Cardiac fibroblast (primary cell): ENCODE measurements at regions not wholly inside any gene's neighbourhood (a gene's known extent, or its start where the extent isn't known, plus 50 kb on each side); places are given as distances from the start of the nearest gene placed in this dataset.
A peak's percentile ranks its signal among the peaks of the same experiment; 100 is the strongest.
"Not testable (repeated sequence)": the region's sequence is repeated elsewhere in the genome, so short reads cannot be mapped to it uniquely, and the experiment has no call there.

Source experiments
- DNase-seq, 2 donors: peaks; one replicate each; pipeline versions ENCODE4 v3.0.0 to v3.0.0-alpha.2; 2010; ENCODE audit warnings: low read depth in 2 of 2
- H3K4me3 ChIP-seq, 2 donors: replicated peaks in 1 of 2; 1 replicate in 1 of 2; 2 replicates in 1 of 2; pipeline ENCODE4 v1.5.1; 2011; ENCODE audit warnings: low read depth in 2 of 2, low read length in 2 of 2, mild to moderate bottlenecking in 2 of 2, moderate library complexity in 1 of 2
- TF ChIP-seq, protein P1 (sequence below): IDR thresholded peaks from one replicate; pipeline ENCODE4 v1.5.1; 2011; ENCODE audit warnings: low read depth, mild to moderate bottlenecking, low read length, inconsistent platforms

DNA sequence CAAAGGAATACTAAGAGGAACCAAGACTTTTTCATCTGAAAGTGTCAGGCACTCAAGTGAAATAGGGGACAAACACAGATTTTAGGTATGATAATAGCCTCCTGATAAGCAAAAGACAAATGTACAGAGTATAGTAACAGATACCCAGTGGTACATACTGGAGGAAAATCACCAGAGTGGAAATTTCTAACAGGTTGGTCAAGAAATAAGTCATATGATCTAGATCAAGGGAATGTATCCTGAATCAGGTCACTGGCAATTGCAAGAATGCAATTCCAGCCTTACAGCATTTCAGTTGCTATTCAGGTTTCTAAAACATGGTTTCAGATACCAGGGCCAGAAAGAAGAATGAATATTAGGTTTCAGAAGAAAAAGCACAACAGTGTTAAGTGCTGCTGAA is 82.2 kb upstream of the SLCO6A1 start:
- DNase-seq, result no peak
- TF ChIP-seq, protein P1, sequence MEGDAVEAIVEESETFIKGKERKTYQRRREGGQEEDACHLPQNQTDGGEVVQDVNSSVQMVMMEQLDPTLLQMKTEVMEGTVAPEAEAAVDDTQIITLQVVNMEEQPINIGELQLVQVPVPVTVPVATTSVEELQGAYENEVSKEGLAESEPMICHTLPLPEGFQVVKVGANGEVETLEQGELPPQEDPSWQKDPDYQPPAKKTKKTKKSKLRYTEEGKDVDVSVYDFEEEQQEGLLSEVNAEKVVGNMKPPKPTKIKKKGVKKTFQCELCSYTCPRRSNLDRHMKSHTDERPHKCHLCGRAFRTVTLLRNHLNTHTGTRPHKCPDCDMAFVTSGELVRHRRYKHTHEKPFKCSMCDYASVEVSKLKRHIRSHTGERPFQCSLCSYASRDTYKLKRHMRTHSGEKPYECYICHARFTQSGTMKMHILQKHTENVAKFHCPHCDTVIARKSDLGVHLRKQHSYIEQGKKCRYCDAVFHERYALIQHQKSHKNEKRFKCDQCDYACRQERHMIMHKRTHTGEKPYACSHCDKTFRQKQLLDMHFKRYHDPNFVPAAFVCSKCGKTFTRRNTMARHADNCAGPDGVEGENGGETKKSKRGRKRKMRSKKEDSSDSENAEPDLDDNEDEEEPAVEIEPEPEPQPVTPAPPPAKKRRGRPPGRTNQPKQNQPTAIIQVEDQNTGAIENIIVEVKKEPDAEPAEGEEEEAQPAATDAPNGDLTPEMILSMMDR, result no peak
- no peak overlapping the region for H3K4me3 ChIP-seq

DNA sequence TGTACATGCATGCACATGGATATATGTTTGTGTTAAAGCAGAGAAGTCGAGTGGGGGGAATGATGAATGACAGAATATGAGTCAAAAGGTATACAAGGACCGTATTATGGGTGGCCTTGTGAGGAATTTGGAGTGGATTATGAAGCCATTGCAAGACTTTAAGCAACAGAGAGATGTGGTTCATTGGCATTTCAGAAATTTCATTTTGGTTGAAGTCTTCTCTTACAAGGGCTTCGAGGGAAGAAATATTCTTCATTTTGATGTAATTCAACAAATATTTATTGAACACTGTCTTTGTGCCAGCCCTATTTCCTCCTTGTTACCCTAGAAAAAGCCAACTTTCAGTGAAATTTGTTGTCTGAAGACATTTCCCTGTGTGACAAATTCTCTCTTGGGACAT is 83.9 kb upstream of the SLCO6A1 start:
- DNase-seq, result no peak
- TF ChIP-seq, protein P1, result no peak
- H3K4me3 ChIP-seq, result no peak overlapping the region

DNA sequence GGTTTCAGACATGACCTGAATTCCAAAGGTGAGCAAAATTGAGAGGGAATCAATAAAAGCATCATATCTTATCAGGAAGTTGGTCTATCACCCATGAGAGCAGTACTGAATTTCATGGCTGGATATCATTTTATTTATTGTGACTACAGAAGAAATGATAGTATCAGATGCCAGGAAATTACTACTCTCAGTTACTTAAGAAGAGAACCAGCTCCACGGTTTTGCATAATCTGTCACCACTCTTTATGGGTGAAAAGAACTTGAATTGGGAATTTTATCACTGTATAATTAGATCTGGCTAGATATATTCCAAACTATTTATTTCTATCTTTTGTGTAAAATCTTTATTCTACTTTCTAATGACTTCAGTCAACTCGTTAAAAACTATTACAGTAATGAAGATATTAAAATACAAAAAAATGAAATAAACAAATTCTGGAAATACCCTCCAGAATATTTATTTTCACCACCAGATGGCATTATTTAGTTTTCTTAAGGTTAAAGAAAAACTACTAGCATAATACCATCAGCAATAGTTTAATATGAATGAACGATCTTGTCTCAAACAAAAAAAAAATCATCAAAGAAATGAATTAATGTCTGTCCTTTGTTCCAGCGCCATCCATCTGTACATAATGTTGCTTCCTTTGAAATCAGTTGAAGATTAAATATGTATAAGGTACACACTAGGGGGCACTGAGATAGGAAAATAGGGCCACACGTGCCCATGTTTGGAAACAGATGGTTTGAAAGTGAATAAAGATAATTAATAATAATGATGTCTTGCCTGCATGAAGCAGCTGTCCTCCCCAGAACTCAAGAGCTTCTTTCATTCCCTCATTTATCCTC is 84.7 kb upstream of the SLCO6A1 start:
- peak; percentile 35 to 50 for DNase-seq
- TF ChIP-seq, protein P1, result peak; percentile 11
- no peak overlapping the region for H3K4me3 ChIP-seq

DNA sequence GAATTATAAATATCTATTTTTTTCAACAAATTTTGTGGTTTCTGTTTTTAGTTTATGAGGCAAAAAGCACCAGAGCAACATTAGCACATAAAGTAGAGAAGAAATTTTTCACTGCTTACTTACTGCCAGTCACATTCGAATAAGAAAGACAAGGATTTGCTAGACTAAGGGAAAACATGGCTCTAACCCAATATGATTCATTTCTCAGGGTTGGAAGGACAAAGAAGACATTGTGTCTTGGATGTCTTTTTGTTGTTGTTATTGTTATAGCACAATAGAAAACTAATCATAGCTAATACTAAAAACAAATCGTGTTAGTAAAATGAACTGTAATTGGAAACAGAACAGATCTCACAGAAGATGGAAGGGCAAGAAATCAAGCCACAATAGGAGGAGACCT is 90.9 kb upstream of the SLCO6A1 start:
- DNase-seq, result peak in 1 of 2 donors; percentile 47
- no peak overlapping the region for H3K4me3 ChIP-seq
- TF ChIP-seq, protein P1, result no peak

DNA sequence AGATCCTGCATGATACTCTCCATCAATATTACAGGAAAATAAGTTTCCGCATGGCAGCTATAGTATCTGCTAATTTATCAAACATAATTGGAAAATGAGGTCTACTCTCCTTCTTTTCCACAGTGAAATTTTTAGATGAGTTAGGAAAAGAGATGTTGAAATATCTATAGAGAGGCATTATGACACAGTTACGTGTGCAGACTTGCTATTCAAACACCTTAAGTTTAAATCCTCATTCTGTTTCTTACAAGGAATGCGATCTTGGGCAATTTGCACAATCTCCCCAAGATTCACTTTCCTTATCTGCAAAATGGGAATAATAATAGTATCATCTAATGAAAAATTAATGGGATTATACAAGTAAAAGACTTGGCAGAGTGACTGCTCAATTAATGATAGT is 91.7 kb upstream of the SLCO6A1 start:
- H3K4me3 ChIP-seq, result no peak overlapping the region
- no peak for DNase-seq
- TF ChIP-seq, protein P1, result no peak

DNA sequence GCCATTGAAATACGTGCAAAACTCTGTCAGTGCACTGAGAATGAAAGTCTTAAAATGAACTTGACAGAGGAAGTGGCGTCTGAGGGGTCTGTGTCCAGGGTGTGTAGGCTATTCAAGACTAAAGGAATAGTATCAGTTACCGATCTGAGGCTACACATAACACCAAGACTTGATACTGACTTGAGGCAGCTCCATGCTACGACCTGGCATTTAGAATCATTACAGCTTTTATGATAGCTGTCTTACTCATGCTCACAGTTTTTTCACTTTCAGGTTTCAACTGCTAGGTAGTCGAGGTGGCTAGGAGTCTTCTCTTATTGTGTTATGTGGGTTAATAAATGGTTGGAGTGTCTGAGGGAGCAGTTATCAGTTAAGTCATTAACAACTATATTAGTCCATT is 92.8 kb upstream of the SLCO6A1 start:
- no peak for DNase-seq
- TF ChIP-seq, protein P1, result no peak
- no peak overlapping the region for H3K4me3 ChIP-seq

DNA sequence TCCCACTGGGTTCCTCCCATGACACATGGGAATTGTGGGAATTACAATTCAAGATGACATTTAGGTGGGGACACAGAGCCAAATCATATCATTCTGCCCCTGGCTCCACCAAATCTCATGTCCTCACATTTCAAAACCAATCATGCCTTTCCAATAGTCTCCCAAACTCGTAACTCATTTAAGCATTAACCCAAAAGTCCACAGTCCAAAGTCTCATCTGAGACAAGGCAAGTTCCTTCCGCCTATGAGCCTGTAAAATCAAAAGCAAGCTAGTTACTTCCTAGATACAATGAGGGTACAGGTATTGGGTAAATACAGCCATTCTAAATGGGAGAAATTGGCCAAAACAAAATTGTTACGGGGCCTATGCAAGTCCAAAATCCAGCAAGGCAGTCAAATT is 93.8 kb upstream of the SLCO6A1 start:
- not testable (repeated sequence) for DNase-seq, H3K4me3 ChIP-seq
